GM21737 (cell line): ENCODE measurements at regions not wholly inside any gene's neighbourhood (a gene's known extent, or its start where the extent isn't known, plus 50 kb on each side); places are given as distances from the start of the nearest gene placed in this dataset.
"Not testable (repeated sequence)": the region's sequence is repeated elsewhere in the genome, so short reads cannot be mapped to it uniquely, and the experiment has no call there.

Experiments
- ATAC-seq: cut with Tn5 transposase; IDR thresholded peaks from one replicate; pipeline ENCODE4 v1.9.1; 2021; ENCODE audit warnings: mild to moderate bottlenecking, moderate library complexity; ENCODE audit not compliant: unreplicated experiment

- no peak for ATAC-seq
These were observed 193.8 kb upstream of the AJAP1 start for GRCh38 chr1:4460651-4461050.

- no peak for ATAC-seq
These were observed 192.6 kb upstream of the AJAP1 start for GRCh38 chr1:4461726-4462290.

GRCh38 chr1:4462831-4463484 is 191.5 kb upstream of the AJAP1 start:
- no peak for ATAC-seq

- no peak for ATAC-seq
These were observed 190.8 kb upstream of the AJAP1 start for GRCh38 chr1:4463631-4464030.

GRCh38 chr1:4464478-4464877 is 189.9 kb upstream of the AJAP1 start:
- ATAC-seq = no peak

GRCh38 chr1:4467241-4467640 is 187.2 kb upstream of the AJAP1 start:
- ATAC-seq = no peak

GRCh38 chr1:4468386-4468785 is 186.0 kb upstream of the AJAP1 start:
- no peak for ATAC-seq

- no peak for ATAC-seq
These were observed 185.4 kb upstream of the AJAP1 start for GRCh38 chr1:4468804-4469514.

GRCh38 chr1:4476394-4476793 is 178.0 kb upstream of the AJAP1 start:
- no peak for ATAC-seq

- no peak for ATAC-seq
These were observed 173.0 kb upstream of the AJAP1 start for GRCh38 chr1:4481451-4481850.

GRCh38 chr1:4482526-4482925 is 171.9 kb upstream of the AJAP1 start:
- no peak for ATAC-seq

- no peak for ATAC-seq
These were observed 171.3 kb upstream of the AJAP1 start for GRCh38 chr1:4483021-4483625.

GRCh38 chr1:4485398-4485797 is 169.0 kb upstream of the AJAP1 start:
- no peak for ATAC-seq

GRCh38 chr1:4485878-4486277 is 168.5 kb upstream of the AJAP1 start:
- ATAC-seq = no peak

GRCh38 chr1:4486408-4487120 is 167.8 kb upstream of the AJAP1 start:
- no peak for ATAC-seq

GRCh38 chr1:4488018-4488417 is 166.4 kb upstream of the AJAP1 start:
- ATAC-seq = no peak

- ATAC-seq = no peak
These were observed 164.9 kb upstream of the AJAP1 start for GRCh38 chr1:4489486-4489885.

GRCh38 chr1:4489992-4490391 is 164.4 kb upstream of the AJAP1 start:
- not testable (repeated sequence) for ATAC-seq

- ATAC-seq = no peak
These were observed 160.4 kb upstream of the AJAP1 start for GRCh38 chr1:4494027-4494426.

GRCh38 chr1:4494558-4494957 is 159.9 kb upstream of the AJAP1 start:
- ATAC-seq = no peak

- ATAC-seq = no peak
These were observed 158.6 kb upstream of the AJAP1 start for GRCh38 chr1:4495809-4496208.
